ENCODE measurements at regions not wholly inside any gene's neighbourhood (a gene's known extent, or its start where the extent isn't known, plus 50 kb on each side); places are given as distances from the start of the nearest gene placed in this dataset.

DNA sequence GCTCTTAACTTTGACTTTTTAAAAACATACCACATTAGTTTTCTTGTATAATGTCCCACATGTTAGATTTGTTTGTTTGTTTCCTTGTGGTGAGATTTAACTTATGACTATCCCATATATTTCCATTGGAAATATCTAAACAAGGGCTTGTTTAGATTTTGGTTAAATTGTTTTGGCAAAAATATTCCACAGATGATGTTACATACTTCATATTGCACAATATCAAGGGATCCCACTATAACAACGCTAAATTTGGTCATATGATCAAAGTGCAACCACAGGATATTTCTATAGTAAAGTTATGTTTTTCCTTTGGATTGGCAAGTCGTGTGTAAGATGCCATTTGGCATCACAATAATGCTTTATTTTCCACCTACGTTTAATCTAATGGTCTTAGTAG is 396.7 kb downstream of the TGFB2 start:
- intact Hi-C loops (cut with micrococcal nuclease; ENCODE audit: unreplicated experiment): no loop called here
- ChIA-PET CTCF (ENCODE audit: unreplicated experiment) (no interaction called here), POLR2A (interaction anchor here (0.8 kb wide), 1 partner anchor 422 kb away, joined by 4 read pairs; no protein-coding TSS in a partner anchor)
- H3K4me1 ChIP-seq (ENCODE audit: insufficient read depth, low read length, poor library complexity, severe bottlenecking): no peaks in the 10 kb centered on the region
- H4K20me1 ChIP-seq (ENCODE audit: insufficient read depth, low read length): no peaks in the 10 kb centered on the region; the same call in 1 of the 2 replicates
- BruUV-seq (replicated peaks): no TSS peak
- H3K4me2 ChIP-seq (ENCODE audit: low read length): no peak overlapping the region
- no peaks in the 10 kb centered on the region for H3K9me3 ChIP-seq (ENCODE audit: low read length)
- no peaks in the 10 kb centered on the region for H3K36me3 ChIP-seq (ENCODE audit: insufficient read depth, low read length)
- TF ChIP-seq, protein P1, sequence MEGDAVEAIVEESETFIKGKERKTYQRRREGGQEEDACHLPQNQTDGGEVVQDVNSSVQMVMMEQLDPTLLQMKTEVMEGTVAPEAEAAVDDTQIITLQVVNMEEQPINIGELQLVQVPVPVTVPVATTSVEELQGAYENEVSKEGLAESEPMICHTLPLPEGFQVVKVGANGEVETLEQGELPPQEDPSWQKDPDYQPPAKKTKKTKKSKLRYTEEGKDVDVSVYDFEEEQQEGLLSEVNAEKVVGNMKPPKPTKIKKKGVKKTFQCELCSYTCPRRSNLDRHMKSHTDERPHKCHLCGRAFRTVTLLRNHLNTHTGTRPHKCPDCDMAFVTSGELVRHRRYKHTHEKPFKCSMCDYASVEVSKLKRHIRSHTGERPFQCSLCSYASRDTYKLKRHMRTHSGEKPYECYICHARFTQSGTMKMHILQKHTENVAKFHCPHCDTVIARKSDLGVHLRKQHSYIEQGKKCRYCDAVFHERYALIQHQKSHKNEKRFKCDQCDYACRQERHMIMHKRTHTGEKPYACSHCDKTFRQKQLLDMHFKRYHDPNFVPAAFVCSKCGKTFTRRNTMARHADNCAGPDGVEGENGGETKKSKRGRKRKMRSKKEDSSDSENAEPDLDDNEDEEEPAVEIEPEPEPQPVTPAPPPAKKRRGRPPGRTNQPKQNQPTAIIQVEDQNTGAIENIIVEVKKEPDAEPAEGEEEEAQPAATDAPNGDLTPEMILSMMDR (conservative IDR thresholded peaks at IDR 0.05; ENCODE audit: low read length): no peak
- no peak for TF ChIP-seq EZH2phosphoT487 (IDR thresholded peaks at IDR 0.05; ENCODE audit: borderline replicate concordance, low read depth, low read length)
- no peak overlapping the region for H2AFZ ChIP-seq (ENCODE audit: low read length)
- DNase-seq (ENCODE audit: low spot score): no peak
- H3K27ac ChIP-seq (ENCODE audit: low read depth, low read length, poor library complexity, severe bottlenecking): no peak overlapping the region
- no peak overlapping the region for H3K4me3 ChIP-seq (ENCODE audit: low read depth, low read length, poor library complexity, severe bottlenecking)
- no peaks in the 10 kb centered on the region for H3K9me2 ChIP-seq (ENCODE audit: insufficient read depth, low read length)
- no peaks in the 10 kb centered on the region for H3K79me2 ChIP-seq (ENCODE audit: insufficient read depth, low read depth, low read length)

DNA sequence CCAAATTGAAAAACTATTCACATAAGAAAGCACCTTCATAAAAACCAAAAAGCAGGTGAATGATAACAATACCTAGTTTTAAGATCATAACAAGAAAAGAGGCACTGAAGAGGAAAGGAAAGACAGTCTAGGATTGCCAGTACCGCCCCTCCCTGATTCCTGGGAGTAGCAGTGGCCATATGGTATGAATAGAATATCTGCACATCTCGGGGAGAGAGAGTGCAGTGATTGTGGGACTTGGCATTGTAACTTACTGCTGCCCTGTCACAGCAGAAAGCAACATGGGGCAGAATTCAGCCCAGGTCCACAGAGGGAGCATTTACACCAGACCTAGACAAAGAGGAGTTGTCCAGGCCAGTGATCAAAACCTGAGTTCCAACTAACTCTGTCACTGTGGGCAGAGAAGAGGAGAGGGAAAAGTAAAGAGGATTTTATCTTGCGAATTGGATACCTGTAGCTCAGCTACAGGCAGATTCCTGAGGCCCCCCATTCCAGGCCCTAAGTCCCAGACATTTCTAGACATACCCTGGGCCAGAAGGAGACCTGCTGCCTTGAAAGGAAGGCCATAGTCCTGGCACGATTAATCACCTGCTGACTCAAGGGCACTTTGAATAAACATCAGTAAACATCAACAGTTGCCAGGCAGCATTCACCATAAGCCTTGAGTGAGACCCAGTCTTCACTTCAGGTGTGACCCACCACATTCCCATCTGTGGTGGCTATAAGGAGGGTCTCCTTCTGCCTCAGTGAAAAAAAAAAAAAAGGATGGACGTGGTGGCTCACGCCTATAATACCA is 397.5 kb downstream of the TGFB2 start:
- no peaks in the 10 kb centered on the region for H3K79me2 ChIP-seq (ENCODE audit: insufficient read depth, low read depth, low read length)
- no peak overlapping the region for H3K4me2 ChIP-seq (ENCODE audit: low read length)
- TF ChIP-seq, protein P1 (conservative IDR thresholded peaks at IDR 0.05; ENCODE audit: low read length): no peak
- TF ChIP-seq EZH2phosphoT487 (IDR thresholded peaks at IDR 0.05; ENCODE audit: borderline replicate concordance, low read depth, low read length): no peak
- H3K4me1 ChIP-seq (ENCODE audit: insufficient read depth, low read length, poor library complexity, severe bottlenecking): no peaks in the 10 kb centered on the region
- DNase-seq (ENCODE audit: low spot score): no peak
- intact Hi-C loops (cut with micrococcal nuclease; ENCODE audit: unreplicated experiment): no loop called here
- no peak overlapping the region for H3K27ac ChIP-seq (ENCODE audit: low read depth, low read length, poor library complexity, severe bottlenecking)
- CTCF ChIA-PET (ENCODE audit: unreplicated experiment): no interaction called here
- no TSS peak for BruUV-seq (replicated peaks)
- no peaks in the 10 kb centered on the region for H3K9me3 ChIP-seq (ENCODE audit: low read length)
- no peaks in the 10 kb centered on the region; the same call in 1 of the 2 replicates for H4K20me1 ChIP-seq (ENCODE audit: insufficient read depth, low read length)
- no peaks in the 10 kb centered on the region for H3K9me2 ChIP-seq (ENCODE audit: insufficient read depth, low read length)
- no peaks in the 10 kb centered on the region for H3K36me3 ChIP-seq (ENCODE audit: insufficient read depth, low read length)
- no peak overlapping the region for H3K4me3 ChIP-seq (ENCODE audit: low read depth, low read length, poor library complexity, severe bottlenecking)
- POLR2A ChIA-PET: no interaction called here
- H2AFZ ChIP-seq (ENCODE audit: low read length): no peak overlapping the region

DNA sequence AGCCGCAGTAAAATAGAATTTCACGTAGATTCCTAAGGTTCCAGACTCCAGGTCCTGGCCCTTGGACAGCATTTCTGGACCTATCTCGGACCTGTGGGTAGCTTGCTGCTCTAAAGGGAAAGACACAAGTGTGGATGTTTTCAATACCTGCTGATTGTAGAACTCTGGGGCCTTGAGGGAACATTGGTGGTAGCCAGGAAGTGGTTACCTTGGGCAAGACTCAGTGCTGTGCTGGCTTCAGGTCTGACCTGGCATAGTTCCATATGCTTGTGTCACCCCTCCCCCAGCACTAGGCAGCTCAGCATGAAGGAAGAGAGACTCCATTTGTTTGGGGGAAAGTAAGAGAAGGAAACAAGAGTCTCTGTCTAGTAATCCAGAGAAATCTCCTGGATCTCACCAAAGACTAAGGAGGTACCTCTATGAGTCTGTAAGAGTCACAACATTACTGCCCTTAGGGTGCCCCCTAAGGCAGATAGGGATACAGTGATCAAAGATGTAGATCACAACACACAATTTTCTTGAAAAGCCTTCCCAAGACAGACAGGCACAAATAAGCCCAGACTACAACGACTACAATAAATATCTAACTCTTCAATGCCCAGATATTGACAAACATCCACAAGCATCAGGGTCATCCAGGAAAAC is 398.8 kb downstream of the TGFB2 start:
- intact Hi-C loops (cut with micrococcal nuclease; ENCODE audit: unreplicated experiment): no loop called here
- POLR2A ChIA-PET: no interaction called here
- Histone ChIP-seq H3K79me2 (ENCODE audit: insufficient read depth, low read depth, low read length) (no peaks in the 10 kb centered on the region), H3K36me3 (ENCODE audit: insufficient read depth, low read length) (no peaks in the 10 kb centered on the region), H3K9me3 (ENCODE audit: low read length) (no peaks in the 10 kb centered on the region), H3K4me3 (ENCODE audit: low read depth, low read length, poor library complexity, severe bottlenecking) (no peak overlapping the region), H3K4me1 (ENCODE audit: insufficient read depth, low read length, poor library complexity, severe bottlenecking) (no peaks in the 10 kb centered on the region), H2AFZ (ENCODE audit: low read length) (no peak overlapping the region), H3K9me2 (ENCODE audit: insufficient read depth, low read length) (no peaks in the 10 kb centered on the region), H4K20me1 (ENCODE audit: insufficient read depth, low read length) (no peaks in the 10 kb centered on the region; the same call in 1 of the 2 replicates), H3K4me2 (ENCODE audit: low read length) (no peak overlapping the region), H3K27ac (ENCODE audit: low read depth, low read length, poor library complexity, severe bottlenecking) (no peak overlapping the region)
- no TSS peak for BruUV-seq (replicated peaks)
- DNase-seq (ENCODE audit: low spot score): no peak
- TF ChIP-seq EZH2phosphoT487 (IDR thresholded peaks at IDR 0.05; ENCODE audit: borderline replicate concordance, low read depth, low read length): no peak
- TF ChIP-seq, protein P1 (conservative IDR thresholded peaks at IDR 0.05; ENCODE audit: low read length): no peak
- CTCF ChIA-PET (ENCODE audit: unreplicated experiment): no interaction called here

Measured in OCI-LY7 (cell line).